ENCODE measurements at regions not wholly inside any gene's neighbourhood (a gene's known extent, or its start where the extent isn't known, plus 50 kb on each side); places are given as distances from the start of the nearest gene placed in this dataset.

GRCh38 chr1:29624320-29625083 is 388.2 kb downstream of the PTPRU start (continued):
- TF ChIP-seq TSHZ2 (CRISPR knock-in tag; IDR thresholded peaks at IDR 0.05) (no peak), ESRRG (CRISPR knock-in tag; IDR thresholded peaks at IDR 0.05) (no peak), PPARA (CRISPR knock-in tag; IDR thresholded peaks at IDR 0.05; ENCODE audit: borderline replicate concordance) (no peak), GLIS3 (CRISPR knock-in tag; IDR thresholded peaks at IDR 0.05) (no peak), CREB5 (CRISPR knock-in tag; IDR thresholded peaks at IDR 0.05; ENCODE audit: low read depth) (no peak), OSR1 (CRISPR knock-in tag; IDR thresholded peaks at IDR 0.05) (no peak)

- TF ChIP-seq OSR1 (CRISPR knock-in tag; IDR thresholded peaks at IDR 0.05) (no peak), ZNF8 (CRISPR knock-in tag; IDR thresholded peaks at IDR 0.05) (no peak), POU6F1 (CRISPR knock-in tag; IDR thresholded peaks at IDR 0.05; ENCODE audit: borderline replicate concordance, low read depth) (no peak), CSRNP3 (CRISPR knock-in tag; IDR thresholded peaks at IDR 0.05) (no peak)
- no peak for ATAC-seq
Measured at GRCh38 chr1:29623501-29623900, 387.2 kb downstream of the PTPRU start.

GRCh38 chr1:29621826-29622435 is 385.6 kb downstream of the PTPRU start:
- no peak for ATAC-seq
- TF ChIP-seq ZFP3 (CRISPR knock-in tag; IDR thresholded peaks at IDR 0.05) (no peak), GLIS3 (CRISPR knock-in tag; IDR thresholded peaks at IDR 0.05) (no peak), ZNF70 (CRISPR knock-in tag; IDR thresholded peaks at IDR 0.05) (no peak), SNAI2 (CRISPR knock-in tag; IDR thresholded peaks at IDR 0.05) (no peak), ISL1 (CRISPR knock-in tag; IDR thresholded peaks at IDR 0.05) (no peak), CSRNP3 (CRISPR knock-in tag; IDR thresholded peaks at IDR 0.05) (no peak), POU6F1 (CRISPR knock-in tag; IDR thresholded peaks at IDR 0.05; ENCODE audit: borderline replicate concordance, low read depth) (no peak), RARB (CRISPR knock-in tag; IDR thresholded peaks at IDR 0.05) (no peak), PATZ1 (CRISPR knock-in tag; IDR thresholded peaks at IDR 0.05; ENCODE audit: borderline replicate concordance) (no peak), CREB5 (CRISPR knock-in tag; IDR thresholded peaks at IDR 0.05; ENCODE audit: low read depth) (no peak), ZFP30 (CRISPR knock-in tag; IDR thresholded peaks at IDR 0.05) (no peak), TOX (CRISPR knock-in tag; IDR thresholded peaks at IDR 0.05; ENCODE audit: borderline replicate concordance) (no peak), ESRRG (CRISPR knock-in tag; IDR thresholded peaks at IDR 0.05) (no peak), ARNTL (CRISPR knock-in tag; IDR thresholded peaks at IDR 0.05; ENCODE audit: borderline replicate concordance, low read depth) (no peak), ZNF8 (CRISPR knock-in tag; IDR thresholded peaks at IDR 0.05) (no peak), PPARA (CRISPR knock-in tag; IDR thresholded peaks at IDR 0.05; ENCODE audit: borderline replicate concordance) (no peak), CSDC2 (CRISPR knock-in tag; IDR thresholded peaks at IDR 0.05) (no peak), ZNF565 (CRISPR knock-in tag; conservative IDR thresholded peaks at IDR 0.05; ENCODE audit: low read depth) (no peak)
